Uterus (tissue), 3 donors: ENCODE measurements at regions not wholly inside any gene's neighbourhood (a gene's known extent, or its start where the extent isn't known, plus 50 kb on each side); places are given as distances from the start of the nearest gene placed in this dataset.

ENCODE experiments used
- DNase-seq, 2 donors: peaks; one replicate each; pipeline ENCODE4 v3.0.0-alpha.2; 2019 to 2020
- H3K27ac ChIP-seq, 2 donors: fragments of 200-600 bp; sonication (generic); 1 replicate in 1 of 2; 2 replicates in 1 of 2; pipeline ENCODE4 v1.5.1; 2016 to 2018
- H3K27me3 ChIP-seq, 2 donors: fragments of 200-600 bp; sonication (generic); one replicate each; pipeline ENCODE4 v1.5.1; 2018 to 2019; ENCODE audit warnings: control low read depth in 1 of 2
- H3K36me3 ChIP-seq, 2 donors: fragments of 200-600 bp; sonication (generic); one replicate each; pipeline ENCODE4 v1.5.1; 2019; ENCODE audit warnings: control low read depth in 1 of 2
- H3K4me1 ChIP-seq, 2 donors: fragments of 200-600 bp; sonication (generic); one replicate each; pipeline ENCODE4 v1.5.1; 2018 to 2019; ENCODE audit warnings: control low read depth in 1 of 2
- H3K4me3 ChIP-seq, 2 donors: fragments of 200-600 bp; sonication (generic); 1 replicate in 1 of 2; 2 replicates in 1 of 2; pipeline ENCODE4 v1.5.1; 2018 to 2019; ENCODE audit warnings: mild to moderate bottlenecking in 1 of 2
- H3K9me3 ChIP-seq, 2 donors: fragments of 200-600 bp; sonication (generic); one replicate each; pipeline ENCODE4 v1.5.1; 2019; ENCODE audit warnings: control low read depth in 1 of 2
- POLR2A ChIP-seq, 2 donors: fragments of 450-650 bp; IDR thresholded peaks; one replicate each; pipeline ENCODE4 v1.6.1; 2016; ENCODE audit warnings: antibody characterized with exemption in 2 of 2, mild to moderate bottlenecking in 1 of 2, moderate library complexity in 1 of 2
- intact Hi-C: fragments of 100-400 bp; cut with DNase I; formaldehyde crosslinking; loops from one replicate; pipeline ENCODE4 v1.15.1; 2023; ENCODE audit warnings: low total_unique reads
- TF ChIP-seq, protein P1 (sequence below), 4 experiments: fragments of 200-600 bp in 2 of 4; fragments of 450-650 bp in 2 of 4; sonication (generic) in 2 of 4; IDR thresholded peaks; one replicate each; pipeline ENCODE4 v1.5.1; 2016 to 2019; ENCODE audit warnings: antibody characterized with exemption in 4 of 4, mild to moderate bottlenecking in 2 of 4, moderate library complexity in 1 of 4
- donor health status: DM: yes; HTN: yes; CAD: no.

DNA sequence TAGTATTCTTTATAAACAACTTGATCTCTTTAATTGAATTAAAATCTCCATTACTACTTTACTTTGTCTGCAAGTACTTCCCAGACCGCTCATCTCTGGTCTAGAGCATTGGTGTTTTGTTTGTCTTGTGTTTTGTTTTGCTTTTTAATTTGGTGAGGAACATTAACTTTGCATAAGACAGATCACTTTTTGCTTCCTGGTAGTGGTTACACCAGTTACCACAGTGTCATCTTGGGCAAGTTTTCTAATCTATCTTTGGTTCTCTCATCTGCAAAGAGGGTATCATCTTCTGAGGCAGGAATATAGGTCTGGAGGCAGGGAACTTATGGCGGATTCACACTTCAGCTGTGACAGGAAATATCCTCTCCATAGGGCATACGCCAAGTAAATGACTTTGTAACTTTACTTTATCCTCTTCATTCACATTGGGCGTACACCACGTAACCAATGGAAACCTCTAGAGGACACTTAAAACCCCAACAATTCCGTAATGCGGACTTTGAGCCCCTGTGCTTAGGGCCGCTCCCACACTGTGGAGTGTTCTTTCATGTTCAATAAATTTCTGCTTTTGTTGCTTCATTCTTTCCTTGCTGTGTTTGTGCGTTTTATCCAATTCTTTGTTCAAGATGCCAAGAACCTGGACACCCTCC, 83.2 kb upstream of the JAZF1 start:
- DNase-seq, result no peak
- Histone ChIP-seq H3K27me3 (no peaks in the 10 kb centered on the region), H3K27ac (no peak overlapping the region), H3K9me3 (no peaks in the 10 kb centered on the region), H3K36me3 (no peaks in the 10 kb centered on the region), H3K4me3 (no peak overlapping the region), H3K4me1 (no peaks in the 10 kb centered on the region)
- intact Hi-C loops, result no loop called here
- TF ChIP-seq POLR2A (IDR thresholded peaks at IDR 0.05), result no peak
- TF ChIP-seq, protein P1, sequence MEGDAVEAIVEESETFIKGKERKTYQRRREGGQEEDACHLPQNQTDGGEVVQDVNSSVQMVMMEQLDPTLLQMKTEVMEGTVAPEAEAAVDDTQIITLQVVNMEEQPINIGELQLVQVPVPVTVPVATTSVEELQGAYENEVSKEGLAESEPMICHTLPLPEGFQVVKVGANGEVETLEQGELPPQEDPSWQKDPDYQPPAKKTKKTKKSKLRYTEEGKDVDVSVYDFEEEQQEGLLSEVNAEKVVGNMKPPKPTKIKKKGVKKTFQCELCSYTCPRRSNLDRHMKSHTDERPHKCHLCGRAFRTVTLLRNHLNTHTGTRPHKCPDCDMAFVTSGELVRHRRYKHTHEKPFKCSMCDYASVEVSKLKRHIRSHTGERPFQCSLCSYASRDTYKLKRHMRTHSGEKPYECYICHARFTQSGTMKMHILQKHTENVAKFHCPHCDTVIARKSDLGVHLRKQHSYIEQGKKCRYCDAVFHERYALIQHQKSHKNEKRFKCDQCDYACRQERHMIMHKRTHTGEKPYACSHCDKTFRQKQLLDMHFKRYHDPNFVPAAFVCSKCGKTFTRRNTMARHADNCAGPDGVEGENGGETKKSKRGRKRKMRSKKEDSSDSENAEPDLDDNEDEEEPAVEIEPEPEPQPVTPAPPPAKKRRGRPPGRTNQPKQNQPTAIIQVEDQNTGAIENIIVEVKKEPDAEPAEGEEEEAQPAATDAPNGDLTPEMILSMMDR (IDR thresholded peaks at IDR 0.05), result no peak

DNA sequence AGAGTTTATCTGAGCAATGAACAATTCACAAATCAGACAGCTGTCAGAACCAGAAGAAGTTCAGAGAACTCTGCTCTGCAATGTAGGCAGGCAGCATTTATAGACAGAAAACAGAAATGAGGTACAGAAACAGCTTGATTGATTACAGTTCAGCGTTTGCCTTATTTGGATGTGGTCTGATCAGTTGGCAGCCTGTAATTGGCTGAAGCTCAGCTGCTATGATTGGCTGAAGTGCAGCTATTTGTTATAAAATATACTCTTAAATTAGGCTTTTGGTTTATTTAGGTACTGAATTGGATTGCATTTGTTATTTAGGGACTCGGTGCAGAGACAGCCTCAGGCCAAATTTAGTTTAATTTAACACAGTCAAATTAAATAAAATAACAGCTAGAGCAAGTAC, 85.8 kb upstream of the JAZF1 start:
- no peak overlapping the region for H3K27ac ChIP-seq
- intact Hi-C loops, result no loop called here
- H3K4me1 ChIP-seq, result no peaks in the 10 kb centered on the region
- no peaks in the 10 kb centered on the region for H3K27me3 ChIP-seq
- no peak for TF ChIP-seq POLR2A (IDR thresholded peaks at IDR 0.05)
- TF ChIP-seq, protein P1 (IDR thresholded peaks at IDR 0.05), result no peak
- DNase-seq, result no peak
- H3K4me3 ChIP-seq, result no peak overlapping the region
- no peaks in the 10 kb centered on the region for H3K9me3 ChIP-seq
- H3K36me3 ChIP-seq, result no peaks in the 10 kb centered on the region

DNA sequence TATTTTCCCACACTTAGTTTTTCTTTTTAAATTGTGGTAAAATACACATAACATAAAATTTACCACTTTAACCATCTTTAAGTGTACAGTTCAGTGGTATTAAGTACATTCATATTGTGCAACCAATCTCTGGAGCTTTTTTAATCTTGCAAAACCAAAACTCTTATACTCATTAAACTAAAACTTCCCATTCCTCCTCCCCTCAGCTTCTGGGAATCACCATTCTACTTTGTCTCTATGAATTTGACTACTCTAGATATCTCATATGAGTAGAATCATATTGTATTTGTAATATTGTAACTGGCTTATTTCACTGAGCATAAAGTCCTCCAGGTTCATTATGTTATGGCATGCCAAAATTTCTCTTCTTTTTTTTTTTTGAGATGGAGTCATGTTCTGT, 86.4 kb upstream of the JAZF1 start:
- intact Hi-C loops, result no loop called here
- no peaks in the 10 kb centered on the region for H3K36me3 ChIP-seq
- no peak for TF ChIP-seq POLR2A (IDR thresholded peaks at IDR 0.05)
- TF ChIP-seq, protein P1 (IDR thresholded peaks at IDR 0.05), result no peak
- H3K27me3 ChIP-seq, result no peaks in the 10 kb centered on the region
- no peaks in the 10 kb centered on the region for H3K9me3 ChIP-seq
- no peak overlapping the region for H3K4me3 ChIP-seq
- H3K4me1 ChIP-seq, result no peaks in the 10 kb centered on the region
- DNase-seq, result no peak
- H3K27ac ChIP-seq, result no peak overlapping the region

DNA sequence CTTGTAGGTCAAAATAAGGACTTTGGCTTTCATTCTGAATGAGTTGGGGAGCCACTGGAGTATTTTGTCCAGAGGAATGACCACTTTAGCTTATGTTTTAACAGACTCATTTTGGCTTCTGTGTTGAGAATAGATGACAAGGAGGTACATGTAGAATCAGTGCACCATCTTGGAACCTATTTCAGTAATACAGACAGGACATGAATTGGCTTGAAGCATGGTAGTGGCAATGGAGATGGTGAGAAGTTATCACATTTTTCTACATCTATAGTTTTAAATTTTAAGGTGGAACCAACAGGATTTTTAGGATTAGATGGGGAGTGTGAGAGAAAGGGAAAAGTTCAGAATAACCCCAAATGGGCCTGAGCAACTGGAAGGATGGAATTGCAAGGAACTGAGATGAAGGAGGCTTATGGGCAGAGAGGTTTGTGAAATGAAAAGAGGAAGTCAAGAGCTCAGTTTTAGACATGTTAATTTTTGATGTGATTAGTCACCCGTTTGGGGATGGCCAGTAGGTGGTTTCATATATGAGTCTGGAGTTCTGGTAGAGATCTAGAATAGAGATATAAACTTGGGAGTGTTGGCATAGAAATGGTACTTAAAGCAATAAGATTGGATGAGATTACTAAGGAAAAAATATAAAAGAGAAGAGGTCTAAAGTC, 89.2 kb upstream of the JAZF1 start:
- no peaks in the 10 kb centered on the region for H3K4me1 ChIP-seq
- H3K9me3 ChIP-seq, result no peaks in the 10 kb centered on the region
- H3K27ac ChIP-seq, result no peak overlapping the region
- DNase-seq, result no peak
- H3K27me3 ChIP-seq, result no peaks in the 10 kb centered on the region
- H3K4me3 ChIP-seq, result no peak overlapping the region
- intact Hi-C loops, result no loop called here
- no peak for TF ChIP-seq POLR2A (IDR thresholded peaks at IDR 0.05)
- H3K36me3 ChIP-seq, result no peaks in the 10 kb centered on the region

DNA sequence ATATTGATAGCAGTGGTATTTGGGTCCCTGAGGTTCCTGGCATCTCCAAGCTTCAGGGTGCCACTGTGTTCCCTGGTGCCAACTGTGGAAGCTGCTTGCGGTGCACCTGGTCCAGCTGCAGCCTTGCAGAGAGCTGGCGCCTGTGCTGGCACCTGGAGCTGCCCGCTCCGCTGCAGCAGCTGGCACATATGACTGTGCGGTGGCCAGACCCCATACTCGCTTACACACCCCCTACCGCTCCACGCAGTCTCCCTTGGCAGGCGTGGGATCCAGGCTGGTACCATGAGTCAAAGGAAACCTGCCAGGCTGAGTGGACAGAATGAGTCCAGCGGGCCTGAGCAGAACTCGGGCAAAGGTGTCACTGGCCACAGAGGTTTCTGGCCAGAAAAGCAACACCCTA, 89.9 kb upstream of the JAZF1 start:
- no peaks in the 10 kb centered on the region for H3K36me3 ChIP-seq
- intact Hi-C loops, result no loop called here
- no peaks in the 10 kb centered on the region for H3K9me3 ChIP-seq
- no peak for TF ChIP-seq POLR2A (IDR thresholded peaks at IDR 0.05)
- TF ChIP-seq, protein P1 (IDR thresholded peaks at IDR 0.05), result no peak
- no peaks in the 10 kb centered on the region for H3K27me3 ChIP-seq
- no peaks in the 10 kb centered on the region for H3K4me1 ChIP-seq
- no peak overlapping the region for H3K4me3 ChIP-seq
- no peak for DNase-seq
- H3K27ac ChIP-seq, result no peak overlapping the region
